WTC11 (cell line): ENCODE measurements at regions not wholly inside any gene's neighbourhood (a gene's known extent, or its start where the extent isn't known, plus 50 kb on each side); places are given as distances from the start of the nearest gene placed in this dataset.

ENCODE experiments used
- ATAC-seq: fragments of 200-7000 bp; cut with Tn5 transposase; 2 replicates; pipeline ENCODE4 v1.10.0; 2021; ENCODE audit warnings: mild to moderate bottlenecking, moderate library complexity
- CTCF ChIA-PET: fragments of 300-600 bp; sonication (Branson Sonifier 250); formaldehyde crosslinking; loops from one replicate; lab custom pipeline; 2021; ENCODE audit warnings: antibody characterized with exemption; lab: Charles Lee
- POLR2A ChIA-PET: fragments of 350-600 bp; sonication (Branson Sonifier 250); formaldehyde crosslinking; loops from one replicate; lab custom pipeline; 2021; ENCODE audit warnings: antibody characterized with exemption; lab: Charles Lee
- DNase-seq: peaks from one replicate; pipeline ENCODE4 v3.0.0; 2021; ENCODE audit warnings: low spot score
- H3K27ac Mint-ChIP-seq: 2 replicates; pipeline ENCODE4 v1.8.0; 2021; ENCODE audit warnings: mixed read lengths
- H3K27me3 Mint-ChIP-seq: 2 replicates; pipeline ENCODE4 v1.8.0; 2021; ENCODE audit warnings: low read depth, mild to moderate bottlenecking, moderate library complexity, mixed read lengths
- H3K36me3 Mint-ChIP-seq: 2 replicates; pipeline ENCODE4 v1.8.0; 2021; ENCODE audit warnings: mixed read lengths
- H3K4me1 Mint-ChIP-seq: 2 replicates; pipeline ENCODE4 v1.8.0; 2022; ENCODE audit warnings: mixed read lengths
- H3K4me3 Mint-ChIP-seq: 2 replicates; pipeline ENCODE4 v1.8.0; 2021; ENCODE audit warnings: mild to moderate bottlenecking, moderate library complexity, mixed read lengths
- H3K9me3 Mint-ChIP-seq: 2 replicates; pipeline ENCODE4 v1.8.0; 2021; ENCODE audit warnings: mixed read lengths
- AFF4 ChIP-seq: sonication (generic); formaldehyde crosslinking; IDR thresholded peaks from 2 replicates; pipeline ENCODE4 v1.8.1; 2023; ENCODE audit warnings: mild to moderate bottlenecking, missing genetic modification reagents, borderline replicate concordance
- CTCF ChIP-seq: fragments of 200-600 bp; IDR thresholded peaks from 2 replicates; pipeline ENCODE4 v1.8.0; 2022; ENCODE audit warnings: antibody characterized with exemption
- ESRRA ChIP-seq: sonication (generic); formaldehyde crosslinking; IDR thresholded peaks from 2 replicates; pipeline ENCODE4 v1.8.1; 2022; ENCODE audit warnings: mild to moderate bottlenecking, missing genetic modification reagents, borderline replicate concordance
- FOXJ3 ChIP-seq: sonication (generic); formaldehyde crosslinking; IDR thresholded peaks from 2 replicates; pipeline ENCODE4 v1.9.0; 2021; ENCODE audit warnings: missing genetic modification reagents, mild to moderate bottlenecking, borderline replicate concordance
- FOXP1 ChIP-seq: sonication (generic); formaldehyde crosslinking; IDR thresholded peaks from 2 replicates; pipeline ENCODE4 v1.8.0; 2022; ENCODE audit warnings: missing genetic modification reagents, mild to moderate bottlenecking, moderate library complexity, borderline replicate concordance
- KAT7 ChIP-seq: sonication (generic); formaldehyde crosslinking; IDR thresholded peaks from 2 replicates; pipeline ENCODE4 v1.8.1; 2023; ENCODE audit warnings: missing genetic modification reagents, mild to moderate bottlenecking, borderline replicate concordance
- MLX ChIP-seq: sonication (generic); formaldehyde crosslinking; IDR thresholded peaks from 2 replicates; pipeline ENCODE4 v1.8.1; 2023; ENCODE audit warnings: mild to moderate bottlenecking, missing genetic modification reagents, moderate library complexity
- NFE2L1 ChIP-seq: sonication (generic); formaldehyde crosslinking; IDR thresholded peaks from 2 replicates; pipeline ENCODE4 v1.8.1; 2023; ENCODE audit warnings: missing genetic modification reagents
- NR1H2 ChIP-seq: sonication (generic); formaldehyde crosslinking; IDR thresholded peaks from 2 replicates; pipeline ENCODE4 v1.9.0; 2021; ENCODE audit warnings: mild to moderate bottlenecking, moderate library complexity, missing genetic modification reagents
- NR2C2 ChIP-seq: sonication (generic); formaldehyde crosslinking; IDR thresholded peaks from 2 replicates; pipeline ENCODE4 v1.8.0; 2022; ENCODE audit warnings: mild to moderate bottlenecking, missing genetic modification reagents
- RORB ChIP-seq: fragments of 250-450 bp; sonication (Bioruptor Pico); IDR thresholded peaks from 2 replicates; pipeline ENCODE4 v1.9.0; 2021; ENCODE audit warnings: mild to moderate bottlenecking
- TP53 ChIP-seq: sonication (generic); formaldehyde crosslinking; IDR thresholded peaks from 2 replicates; pipeline ENCODE4 v1.8.1; 2023; ENCODE audit warnings: mild to moderate bottlenecking, missing genetic modification reagents
- ZBTB21 ChIP-seq: sonication (generic); formaldehyde crosslinking; IDR thresholded peaks from 2 replicates; pipeline ENCODE4 v1.8.1; 2023; ENCODE audit warnings: mild to moderate bottlenecking, missing genetic modification reagents, borderline replicate concordance
- ZNF138 ChIP-seq: sonication (generic); formaldehyde crosslinking; conservative IDR thresholded peaks from 2 replicates; pipeline ENCODE4 v1.8.1; 2022; ENCODE audit warnings: mild to moderate bottlenecking, moderate library complexity, missing genetic modification reagents
- ZNF317 ChIP-seq: sonication (generic); formaldehyde crosslinking; IDR thresholded peaks from 2 replicates; pipeline ENCODE4 v1.8.1; 2023; ENCODE audit warnings: low read depth, mild to moderate bottlenecking, moderate library complexity, missing genetic modification reagents, borderline replicate concordance
- ZNF396 ChIP-seq: fragments of 250-450 bp; sonication (Bioruptor Pico); IDR thresholded peaks from 2 replicates; pipeline ENCODE4 v1.8.0; 2021; ENCODE audit warnings: mild to moderate bottlenecking, moderate library complexity, borderline replicate concordance
- ZNF423 ChIP-seq: fragments of 250-450 bp; sonication (Bioruptor Pico); IDR thresholded peaks from 2 replicates; pipeline ENCODE4 v2.1.2; 2022; ENCODE audit warnings: mild to moderate bottlenecking, moderate library complexity
- ZSCAN18 ChIP-seq: fragments of 250-450 bp; sonication (Bioruptor Pico); IDR thresholded peaks from 2 replicates; pipeline ENCODE4 v2.1.2; 2022; ENCODE audit warnings: mild to moderate bottlenecking, moderate library complexity
- TF ChIP-seq, protein P1 (sequence below): sonication (generic); formaldehyde crosslinking; IDR thresholded peaks from 2 replicates; pipeline ENCODE4 v1.8.0; 2023; ENCODE audit warnings: mild to moderate bottlenecking, missing genetic modification reagents
- TF ChIP-seq, protein P2 (sequence below): sonication (generic); formaldehyde crosslinking; IDR thresholded peaks from 2 replicates; pipeline ENCODE4 v1.8.0; 2022; ENCODE audit warnings: mild to moderate bottlenecking, missing genetic modification reagents
- TF ChIP-seq, protein P3 (sequence below): fragments of 250-450 bp; sonication (Bioruptor Pico); IDR thresholded peaks from 2 replicates; pipeline ENCODE4 v1.9.0; 2021; ENCODE audit warnings: mild to moderate bottlenecking, borderline replicate concordance

DNA sequence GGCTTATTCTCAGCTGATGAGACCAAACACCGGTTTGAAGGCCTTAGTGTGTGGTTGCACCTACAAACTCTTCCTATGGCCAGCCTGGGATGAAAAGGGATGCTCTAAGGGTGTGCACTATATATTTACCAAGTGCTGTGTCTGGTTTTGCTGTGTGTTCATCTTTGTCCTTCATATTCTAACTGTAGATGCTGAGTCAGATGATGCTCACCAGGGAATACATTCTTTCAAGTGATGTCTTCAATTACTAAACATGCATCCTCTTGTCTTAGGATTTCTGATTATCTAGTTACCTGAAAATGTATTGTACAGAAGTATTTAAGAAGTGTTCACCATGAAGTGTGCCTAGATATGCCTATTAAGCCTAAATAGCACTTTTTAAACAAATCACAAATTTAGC is 1111.6 kb upstream of the ZEB2 start:
- ChIA-PET POLR2A (no interaction called here), CTCF (no interaction called here)
- no peaks in the 10 kb centered on the region for H3K9me3 Mint-ChIP-seq
- peaks cover 6% of the 10 kb centered on the region; the same call in 1 of the 2 replicates for H3K4me1 Mint-ChIP-seq
- no peaks in the 10 kb centered on the region for H3K36me3 Mint-ChIP-seq
- ATAC-seq, result no peak
- no peak overlapping the region for H3K4me3 Mint-ChIP-seq
- no peaks in the 10 kb centered on the region for H3K27me3 Mint-ChIP-seq
- no peak for TF ChIP-seq FOXJ3 (CRISPR knock-in tag)
- TF ChIP-seq NFE2L1 (CRISPR knock-in tag), result no peak
- TF ChIP-seq ZNF317 (CRISPR knock-in tag), result no peak
- TF ChIP-seq, protein P1, sequence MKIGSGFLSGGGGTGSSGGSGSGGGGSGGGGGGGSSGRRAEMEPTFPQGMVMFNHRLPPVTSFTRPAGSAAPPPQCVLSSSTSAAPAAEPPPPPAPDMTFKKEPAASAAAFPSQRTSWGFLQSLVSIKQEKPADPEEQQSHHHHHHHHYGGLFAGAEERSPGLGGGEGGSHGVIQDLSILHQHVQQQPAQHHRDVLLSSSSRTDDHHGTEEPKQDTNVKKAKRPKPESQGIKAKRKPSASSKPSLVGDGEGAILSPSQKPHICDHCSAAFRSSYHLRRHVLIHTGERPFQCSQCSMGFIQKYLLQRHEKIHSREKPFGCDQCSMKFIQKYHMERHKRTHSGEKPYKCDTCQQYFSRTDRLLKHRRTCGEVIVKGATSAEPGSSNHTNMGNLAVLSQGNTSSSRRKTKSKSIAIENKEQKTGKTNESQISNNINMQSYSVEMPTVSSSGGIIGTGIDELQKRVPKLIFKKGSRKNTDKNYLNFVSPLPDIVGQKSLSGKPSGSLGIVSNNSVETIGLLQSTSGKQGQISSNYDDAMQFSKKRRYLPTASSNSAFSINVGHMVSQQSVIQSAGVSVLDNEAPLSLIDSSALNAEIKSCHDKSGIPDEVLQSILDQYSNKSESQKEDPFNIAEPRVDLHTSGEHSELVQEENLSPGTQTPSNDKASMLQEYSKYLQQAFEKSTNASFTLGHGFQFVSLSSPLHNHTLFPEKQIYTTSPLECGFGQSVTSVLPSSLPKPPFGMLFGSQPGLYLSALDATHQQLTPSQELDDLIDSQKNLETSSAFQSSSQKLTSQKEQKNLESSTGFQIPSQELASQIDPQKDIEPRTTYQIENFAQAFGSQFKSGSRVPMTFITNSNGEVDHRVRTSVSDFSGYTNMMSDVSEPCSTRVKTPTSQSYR (CRISPR knock-in tag), result no peak
- no peak for TF ChIP-seq RORB (CRISPR knock-in tag)
- no peak for TF ChIP-seq AFF4 (CRISPR knock-in tag)
- no peak for TF ChIP-seq MLX (CRISPR knock-in tag)
- TF ChIP-seq NR2C2, result no peak
- TF ChIP-seq TP53, result no peak
- TF ChIP-seq, protein P2, sequence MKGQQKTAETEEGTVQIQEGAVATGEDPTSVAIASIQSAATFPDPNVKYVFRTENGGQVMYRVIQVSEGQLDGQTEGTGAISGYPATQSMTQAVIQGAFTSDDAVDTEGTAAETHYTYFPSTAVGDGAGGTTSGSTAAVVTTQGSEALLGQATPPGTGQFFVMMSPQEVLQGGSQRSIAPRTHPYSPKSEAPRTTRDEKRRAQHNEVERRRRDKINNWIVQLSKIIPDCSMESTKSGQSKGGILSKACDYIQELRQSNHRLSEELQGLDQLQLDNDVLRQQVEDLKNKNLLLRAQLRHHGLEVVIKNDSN (CRISPR knock-in tag), result no peak
- no peak for TF ChIP-seq ZSCAN18
- TF ChIP-seq ZBTB21, result no peak
- no peak for TF ChIP-seq ZNF396 (CRISPR knock-in tag)
- TF ChIP-seq ESRRA (CRISPR knock-in tag), result no peak
- DNase-seq, result no peak
- H3K27ac Mint-ChIP-seq, result no peak overlapping the region

GRCh38 chr2:145626301-145626700 is 1106.4 kb upstream of the ZEB2 start:
- H3K36me3 Mint-ChIP-seq, result no peaks in the 10 kb centered on the region
- ChIA-PET POLR2A (no interaction called here), CTCF (no interaction called here)
- no peaks in the 10 kb centered on the region for H3K4me1 Mint-ChIP-seq
- no peaks in the 10 kb centered on the region for H3K9me3 Mint-ChIP-seq
- H3K4me3 Mint-ChIP-seq, result no peak overlapping the region
- DNase-seq (no peak), ATAC-seq (no peak)
- H3K27me3 Mint-ChIP-seq, result no peaks in the 10 kb centered on the region
- H3K27ac Mint-ChIP-seq, result no peak overlapping the region
- TF ChIP-seq, protein P3, sequence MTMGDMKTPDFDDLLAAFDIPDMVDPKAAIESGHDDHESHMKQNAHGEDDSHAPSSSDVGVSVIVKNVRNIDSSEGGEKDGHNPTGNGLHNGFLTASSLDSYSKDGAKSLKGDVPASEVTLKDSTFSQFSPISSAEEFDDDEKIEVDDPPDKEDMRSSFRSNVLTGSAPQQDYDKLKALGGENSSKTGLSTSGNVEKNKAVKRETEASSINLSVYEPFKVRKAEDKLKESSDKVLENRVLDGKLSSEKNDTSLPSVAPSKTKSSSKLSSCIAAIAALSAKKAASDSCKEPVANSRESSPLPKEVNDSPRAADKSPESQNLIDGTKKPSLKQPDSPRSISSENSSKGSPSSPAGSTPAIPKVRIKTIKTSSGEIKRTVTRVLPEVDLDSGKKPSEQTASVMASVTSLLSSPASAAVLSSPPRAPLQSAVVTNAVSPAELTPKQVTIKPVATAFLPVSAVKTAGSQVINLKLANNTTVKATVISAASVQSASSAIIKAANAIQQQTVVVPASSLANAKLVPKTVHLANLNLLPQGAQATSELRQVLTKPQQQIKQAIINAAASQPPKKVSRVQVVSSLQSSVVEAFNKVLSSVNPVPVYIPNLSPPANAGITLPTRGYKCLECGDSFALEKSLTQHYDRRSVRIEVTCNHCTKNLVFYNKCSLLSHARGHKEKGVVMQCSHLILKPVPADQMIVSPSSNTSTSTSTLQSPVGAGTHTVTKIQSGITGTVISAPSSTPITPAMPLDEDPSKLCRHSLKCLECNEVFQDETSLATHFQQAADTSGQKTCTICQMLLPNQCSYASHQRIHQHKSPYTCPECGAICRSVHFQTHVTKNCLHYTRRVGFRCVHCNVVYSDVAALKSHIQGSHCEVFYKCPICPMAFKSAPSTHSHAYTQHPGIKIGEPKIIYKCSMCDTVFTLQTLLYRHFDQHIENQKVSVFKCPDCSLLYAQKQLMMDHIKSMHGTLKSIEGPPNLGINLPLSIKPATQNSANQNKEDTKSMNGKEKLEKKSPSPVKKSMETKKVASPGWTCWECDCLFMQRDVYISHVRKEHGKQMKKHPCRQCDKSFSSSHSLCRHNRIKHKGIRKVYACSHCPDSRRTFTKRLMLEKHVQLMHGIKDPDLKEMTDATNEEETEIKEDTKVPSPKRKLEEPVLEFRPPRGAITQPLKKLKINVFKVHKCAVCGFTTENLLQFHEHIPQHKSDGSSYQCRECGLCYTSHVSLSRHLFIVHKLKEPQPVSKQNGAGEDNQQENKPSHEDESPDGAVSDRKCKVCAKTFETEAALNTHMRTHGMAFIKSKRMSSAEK, result no peak
- TF ChIP-seq ZNF317 (CRISPR knock-in tag), result no peak
- TF ChIP-seq CTCF, result no peak
- no peak for TF ChIP-seq NR1H2
- TF ChIP-seq ZNF138 (CRISPR knock-in tag), result no peak
- TF ChIP-seq FOXP1, result no peak
- TF ChIP-seq KAT7 (CRISPR knock-in tag), result no peak
- TF ChIP-seq ZNF423, result no peak
